ENCODE measurements at regions not wholly inside any gene's neighbourhood (a gene's known extent, or its start where the extent isn't known, plus 50 kb on each side); places are given as distances from the start of the nearest gene placed in this dataset.

- no peak overlapping the region for H3K4me3 ChIP-seq (ENCODE audit: low read length in 2 of 2)
- no peak overlapping the region for H3K4me3 Mint-ChIP-seq
- no peaks in the 10 kb centered on the region for H3K36me3 Mint-ChIP-seq
- intact Hi-C loops (cut with micrococcal nuclease) = no loop called here
- H3K4me1 ChIP-seq (ENCODE audit: insufficient read depth, low read length) = no peaks in the 10 kb centered on the region
- ChIA-PET POLR2A (ENCODE audit: partially characterized antibody) (no interaction called here), CTCF (ENCODE audit: partially characterized antibody) (no interaction called here)
- H3K27me3 Mint-ChIP-seq = no peaks in the 10 kb centered on the region
- H3K9me3 Mint-ChIP-seq = peaks cover 0 to 7% (median 2%) of the 10 kb centered on the region in 8 donors
- H3K36me3 ChIP-seq (ENCODE audit: insufficient read depth, low read length) = no peaks in the 10 kb centered on the region
- no peak for DNase-seq
- no peaks in the 10 kb centered on the region for H3K4me1 Mint-ChIP-seq
- no peaks in the 10 kb centered on the region for H3K9me3 ChIP-seq (ENCODE audit: control insufficient read depth in 1 of 2, low read length in 2 of 2)
- no peak overlapping the region for H3K27ac ChIP-seq (ENCODE audit: low read depth, low read length)
- H3K27me3 ChIP-seq (ENCODE audit: insufficient read depth, low read length) = no peaks in the 10 kb centered on the region
- no peak overlapping the region for H3K27ac Mint-ChIP-seq
These were observed 767.3 kb upstream of the ADAMTS5 start for GRCh38 chr21:27734146-27734545.

GRCh38 chr21:27725916-27726315 lies 759.0 kb upstream of the ADAMTS5 start:
- ChIA-PET POLR2A (ENCODE audit: partially characterized antibody) (no interaction called here), CTCF (ENCODE audit: partially characterized antibody) (no interaction called here)
- DNase-seq = no peak
- no peaks in the 10 kb centered on the region for H3K4me1 ChIP-seq (ENCODE audit: insufficient read depth, low read length)
- no peak overlapping the region for H3K27ac ChIP-seq (ENCODE audit: low read depth, low read length)
- H3K9me3 ChIP-seq (ENCODE audit: control insufficient read depth in 1 of 2, low read length in 2 of 2) = no peaks in the 10 kb centered on the region
- no peaks in the 10 kb centered on the region for H3K27me3 ChIP-seq (ENCODE audit: insufficient read depth, low read length)
- H3K36me3 Mint-ChIP-seq = no peaks in the 10 kb centered on the region
- no peaks in the 10 kb centered on the region for H3K4me1 Mint-ChIP-seq
- intact Hi-C loops (cut with micrococcal nuclease) = no loop called here
- H3K27me3 Mint-ChIP-seq = no peaks in the 10 kb centered on the region
- no peak overlapping the region for H3K4me3 ChIP-seq (ENCODE audit: low read length in 2 of 2)
- no peak overlapping the region for H3K27ac Mint-ChIP-seq
- no peaks in the 10 kb centered on the region for H3K36me3 ChIP-seq (ENCODE audit: insufficient read depth, low read length)
- no peak overlapping the region for H3K4me3 Mint-ChIP-seq
- H3K9me3 Mint-ChIP-seq = peaks cover 0 to 6% (median under 1%) of the 10 kb centered on the region in 8 donors

- no peaks in the 10 kb centered on the region for H3K4me1 ChIP-seq (ENCODE audit: insufficient read depth, low read length)
- Mint-ChIP-seq H3K27me3 (no peaks in the 10 kb centered on the region), H3K27ac (no peak overlapping the region), H3K36me3 (no peaks in the 10 kb centered on the region), H3K4me3 (no peak overlapping the region), H3K9me3 (peaks cover 0 to 6% (median 2%) of the 10 kb centered on the region in 8 donors), H3K4me1 (no peaks in the 10 kb centered on the region)
- intact Hi-C loops (cut with micrococcal nuclease) = no loop called here
- CTCF ChIA-PET (ENCODE audit: partially characterized antibody) = no interaction called here
- POLR2A ChIA-PET (ENCODE audit: partially characterized antibody) = no interaction called here
- H3K4me3 ChIP-seq (ENCODE audit: low read length in 2 of 2) = no peak overlapping the region
- no peak overlapping the region for H3K27ac ChIP-seq (ENCODE audit: low read depth, low read length)
- H3K9me3 ChIP-seq (ENCODE audit: control insufficient read depth in 1 of 2, low read length in 2 of 2) = no peaks in the 10 kb centered on the region
- no peaks in the 10 kb centered on the region for H3K36me3 ChIP-seq (ENCODE audit: insufficient read depth, low read length)
- H3K27me3 ChIP-seq (ENCODE audit: insufficient read depth, low read length) = no peaks in the 10 kb centered on the region
- no peak for DNase-seq
These were observed 755.2 kb upstream of the ADAMTS5 start for GRCh38 chr21:27722095-27722494.

GRCh38 chr21:27721675-27722074 lies 754.8 kb upstream of the ADAMTS5 start:
- Mint-ChIP-seq H3K4me1 (no peaks in the 10 kb centered on the region), H3K27me3 (no peaks in the 10 kb centered on the region), H3K27ac (no peak overlapping the region), H3K9me3 (peaks cover 0 to 6% (median 2%) of the 10 kb centered on the region in 8 donors), H3K4me3 (no peak overlapping the region), H3K36me3 (no peaks in the 10 kb centered on the region)
- Histone ChIP-seq H3K9me3 (ENCODE audit: control insufficient read depth in 1 of 2, low read length in 2 of 2) (no peaks in the 10 kb centered on the region), H3K27me3 (ENCODE audit: insufficient read depth, low read length) (no peaks in the 10 kb centered on the region), H3K27ac (ENCODE audit: low read depth, low read length) (no peak overlapping the region), H3K4me1 (ENCODE audit: insufficient read depth, low read length) (no peaks in the 10 kb centered on the region), H3K36me3 (ENCODE audit: insufficient read depth, low read length) (no peaks in the 10 kb centered on the region), H3K4me3 (ENCODE audit: low read length in 2 of 2) (no peak overlapping the region)
- CTCF ChIA-PET (ENCODE audit: partially characterized antibody) = interaction anchor here (1.2 kb wide), 1 partner anchor 20 kb away, joined by 3 read pairs; no protein-coding TSS in a partner anchor
- no peak for DNase-seq
- intact Hi-C loops (cut with micrococcal nuclease) = no loop called here
- POLR2A ChIA-PET (ENCODE audit: partially characterized antibody) = no interaction called here

- Histone ChIP-seq H3K36me3 (ENCODE audit: insufficient read depth, low read length) (no peaks in the 10 kb centered on the region), H3K4me1 (ENCODE audit: insufficient read depth, low read length) (no peaks in the 10 kb centered on the region), H3K9me3 (ENCODE audit: control insufficient read depth in 1 of 2, low read length in 2 of 2) (no peaks in the 10 kb centered on the region), H3K27me3 (ENCODE audit: insufficient read depth, low read length) (no peaks in the 10 kb centered on the region), H3K27ac (ENCODE audit: low read depth, low read length) (no peak overlapping the region), H3K4me3 (ENCODE audit: low read length in 2 of 2) (no peak overlapping the region)
- Mint-ChIP-seq H3K36me3 (no peaks in the 10 kb centered on the region), H3K27ac (no peak overlapping the region), H3K27me3 (no peaks in the 10 kb centered on the region), H3K9me3 (peaks cover 0 to 11% (median 3%) of the 10 kb centered on the region in 8 donors), H3K4me1 (no peaks in the 10 kb centered on the region), H3K4me3 (no peak overlapping the region)
- CTCF ChIA-PET (ENCODE audit: partially characterized antibody) = no interaction called here
- intact Hi-C loops (cut with micrococcal nuclease) = no loop called here
- no peak for DNase-seq
- POLR2A ChIA-PET (ENCODE audit: partially characterized antibody) = no interaction called here
These were observed 752.3 kb upstream of the ADAMTS5 start for GRCh38 chr21:27719226-27719625.

GRCh38 chr21:27715131-27715530 lies 748.2 kb upstream of the ADAMTS5 start:
- no peaks in the 10 kb centered on the region for H3K9me3 ChIP-seq (ENCODE audit: control insufficient read depth in 1 of 2, low read length in 2 of 2)
- DNase-seq = no peak
- no peak overlapping the region for H3K4me3 ChIP-seq (ENCODE audit: low read length in 2 of 2)
- Mint-ChIP-seq H3K4me1 (no peaks in the 10 kb centered on the region), H3K36me3 (no peaks in the 10 kb centered on the region), H3K27me3 (no peaks in the 10 kb centered on the region), H3K27ac (no peak overlapping the region), H3K4me3 (no peak overlapping the region), H3K9me3 (peaks cover 0 to 8% (median 2%) of the 10 kb centered on the region in 8 donors)
- CTCF ChIA-PET (ENCODE audit: partially characterized antibody) = interaction anchor here (0.7 kb wide), 1 partner anchor 315 kb away, joined by 3 read pairs; no protein-coding TSS in a partner anchor
- no peaks in the 10 kb centered on the region for H3K27me3 ChIP-seq (ENCODE audit: insufficient read depth, low read length)
- intact Hi-C loops (cut with micrococcal nuclease) = no loop called here
- no peaks in the 10 kb centered on the region for H3K4me1 ChIP-seq (ENCODE audit: insufficient read depth, low read length)
- H3K27ac ChIP-seq (ENCODE audit: low read depth, low read length) = no peak overlapping the region
- no peaks in the 10 kb centered on the region for H3K36me3 ChIP-seq (ENCODE audit: insufficient read depth, low read length)
- POLR2A ChIA-PET (ENCODE audit: partially characterized antibody) = no interaction called here

- intact Hi-C loops (cut with micrococcal nuclease) = no loop called here
- H3K27me3 ChIP-seq (ENCODE audit: insufficient read depth, low read length) = no peaks in the 10 kb centered on the region
- no peaks in the 10 kb centered on the region for H3K36me3 Mint-ChIP-seq
- no peak overlapping the region for H3K4me3 Mint-ChIP-seq
- H3K4me1 ChIP-seq (ENCODE audit: insufficient read depth, low read length) = no peaks in the 10 kb centered on the region
- no peaks in the 10 kb centered on the region for H3K4me1 Mint-ChIP-seq
- H3K27ac Mint-ChIP-seq = no peak overlapping the region
- no peaks in the 10 kb centered on the region for H3K9me3 ChIP-seq (ENCODE audit: control insufficient read depth in 1 of 2, low read length in 2 of 2)
- no peaks in the 10 kb centered on the region for H3K36me3 ChIP-seq (ENCODE audit: insufficient read depth, low read length)
- CTCF ChIA-PET (ENCODE audit: partially characterized antibody) = no interaction called here
- H3K9me3 Mint-ChIP-seq = peaks cover 0 to 8% (median 2%) of the 10 kb centered on the region in 8 donors
- no peak for DNase-seq
- H3K27ac ChIP-seq (ENCODE audit: low read depth, low read length) = no peak overlapping the region
- H3K4me3 ChIP-seq (ENCODE audit: low read length in 2 of 2) = no peak overlapping the region
- POLR2A ChIA-PET (ENCODE audit: partially characterized antibody) = no interaction called here
- no peaks in the 10 kb centered on the region for H3K27me3 Mint-ChIP-seq
These were observed 746.5 kb upstream of the ADAMTS5 start for GRCh38 chr21:27713154-27714109.

Data from CD4-positive, alpha-beta memory T cell (primary cell).